Fibroblast of villous mesenchyme (primary cell): ENCODE measurements at regions not wholly inside any gene's neighbourhood (a gene's known extent, or its start where the extent isn't known, plus 50 kb on each side); places are given as distances from the start of the nearest gene placed in this dataset.
"Not testable (repeated sequence)": the region's sequence is repeated elsewhere in the genome, so short reads cannot be mapped to it uniquely, and the experiment has no call there.

ENCODE experiments used
- DNase-seq: peaks from one replicate; pipeline ENCODE4 v3.0.0-alpha.2; 2010; ENCODE audit warnings: low read depth
- H3K4me3 ChIP-seq: 2 replicates; pipeline ENCODE4 v1.5.1; 2011; ENCODE audit warnings: low read depth, mild to moderate bottlenecking, low read length
- TF ChIP-seq, protein P1 (sequence below): IDR thresholded peaks from 2 replicates; pipeline ENCODE4 v1.5.1; 2012; ENCODE audit warnings: low read depth, mild to moderate bottlenecking, low read length; ENCODE audit not compliant: insufficient read depth

GRCh38 chr4:26248647-26249046, 72.2 kb upstream of the RBPJ start:
- peak overlapping the region; percentile 32 for H3K4me3 ChIP-seq
- TF ChIP-seq, protein P1, sequence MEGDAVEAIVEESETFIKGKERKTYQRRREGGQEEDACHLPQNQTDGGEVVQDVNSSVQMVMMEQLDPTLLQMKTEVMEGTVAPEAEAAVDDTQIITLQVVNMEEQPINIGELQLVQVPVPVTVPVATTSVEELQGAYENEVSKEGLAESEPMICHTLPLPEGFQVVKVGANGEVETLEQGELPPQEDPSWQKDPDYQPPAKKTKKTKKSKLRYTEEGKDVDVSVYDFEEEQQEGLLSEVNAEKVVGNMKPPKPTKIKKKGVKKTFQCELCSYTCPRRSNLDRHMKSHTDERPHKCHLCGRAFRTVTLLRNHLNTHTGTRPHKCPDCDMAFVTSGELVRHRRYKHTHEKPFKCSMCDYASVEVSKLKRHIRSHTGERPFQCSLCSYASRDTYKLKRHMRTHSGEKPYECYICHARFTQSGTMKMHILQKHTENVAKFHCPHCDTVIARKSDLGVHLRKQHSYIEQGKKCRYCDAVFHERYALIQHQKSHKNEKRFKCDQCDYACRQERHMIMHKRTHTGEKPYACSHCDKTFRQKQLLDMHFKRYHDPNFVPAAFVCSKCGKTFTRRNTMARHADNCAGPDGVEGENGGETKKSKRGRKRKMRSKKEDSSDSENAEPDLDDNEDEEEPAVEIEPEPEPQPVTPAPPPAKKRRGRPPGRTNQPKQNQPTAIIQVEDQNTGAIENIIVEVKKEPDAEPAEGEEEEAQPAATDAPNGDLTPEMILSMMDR: no peak
- peak; percentile 87 for DNase-seq

- H3K4me3 ChIP-seq: no peak overlapping the region
- TF ChIP-seq, protein P1: no peak
- no peak for DNase-seq
Measured at GRCh38 chr4:26252349-26253025, 68.3 kb upstream of the RBPJ start.

DNA sequence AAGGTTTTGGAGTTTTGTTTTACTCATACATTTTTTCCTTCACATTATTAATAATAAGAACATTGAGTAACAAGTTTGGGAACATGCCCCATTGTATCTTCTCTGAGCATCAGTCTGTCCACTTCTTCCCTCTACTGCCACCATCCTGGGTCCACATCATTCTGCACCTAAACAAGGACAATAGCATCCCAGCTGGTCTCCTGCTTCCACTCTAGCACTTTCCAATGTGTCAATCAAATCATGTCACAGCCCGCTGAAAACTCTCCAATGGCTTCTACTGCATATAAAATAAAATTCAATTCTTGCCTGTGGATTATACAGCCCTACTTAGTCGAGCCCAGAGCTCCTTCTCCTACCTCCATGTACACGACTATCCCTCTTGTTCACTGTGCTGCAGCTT, 66.8 kb upstream of the RBPJ start:
- TF ChIP-seq, protein P1: no peak
- no peak for DNase-seq
- H3K4me3 ChIP-seq: no peak overlapping the region

GRCh38 chr4:26255989-26256388, 64.8 kb upstream of the RBPJ start:
- H3K4me3 ChIP-seq: no peak overlapping the region
- TF ChIP-seq, protein P1: no peak
- peak; percentile 68 for DNase-seq

DNA sequence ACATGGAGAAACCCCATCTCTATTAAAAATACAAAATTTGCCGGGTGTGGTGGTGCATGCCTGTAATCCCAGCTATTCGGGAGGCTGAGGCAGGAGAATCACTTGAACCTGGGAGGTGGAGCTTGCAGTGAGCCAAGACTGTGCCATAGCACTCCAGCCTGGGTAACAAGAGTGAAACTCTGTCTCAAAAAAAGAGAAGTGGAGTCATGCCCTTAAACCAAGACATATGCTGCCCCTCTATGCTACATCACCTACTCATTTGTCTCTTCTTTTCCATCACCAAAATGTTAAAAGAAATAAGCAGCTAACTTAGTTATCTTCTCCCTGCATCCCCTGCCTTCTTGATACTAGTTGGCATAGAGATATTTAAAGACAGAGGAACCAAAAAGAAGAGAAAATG, 63.4 kb upstream of the RBPJ start:
- not testable (repeated sequence) for H3K4me3 ChIP-seq, DNase-seq

DNA sequence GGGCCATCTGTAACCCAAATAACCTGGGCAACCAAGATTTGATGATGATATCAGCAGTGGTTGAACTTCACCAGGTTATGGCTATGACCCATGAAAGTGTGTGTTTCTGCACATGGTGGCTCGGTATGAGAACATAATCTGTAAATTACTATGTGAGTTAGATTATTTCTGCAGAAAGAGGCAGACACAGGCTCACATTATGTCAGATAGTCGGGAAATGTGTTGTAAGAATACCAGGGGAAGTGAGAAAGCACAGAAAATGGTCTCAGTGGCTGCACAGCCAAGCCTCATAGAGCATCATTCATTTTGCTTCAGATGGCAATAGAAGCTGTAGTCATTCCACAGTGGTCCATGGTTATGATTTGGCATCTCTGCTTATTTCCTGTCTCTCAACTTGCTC, 63.0 kb upstream of the RBPJ start:
- TF ChIP-seq, protein P1: no peak
- no peak overlapping the region for H3K4me3 ChIP-seq
- no peak for DNase-seq

DNA sequence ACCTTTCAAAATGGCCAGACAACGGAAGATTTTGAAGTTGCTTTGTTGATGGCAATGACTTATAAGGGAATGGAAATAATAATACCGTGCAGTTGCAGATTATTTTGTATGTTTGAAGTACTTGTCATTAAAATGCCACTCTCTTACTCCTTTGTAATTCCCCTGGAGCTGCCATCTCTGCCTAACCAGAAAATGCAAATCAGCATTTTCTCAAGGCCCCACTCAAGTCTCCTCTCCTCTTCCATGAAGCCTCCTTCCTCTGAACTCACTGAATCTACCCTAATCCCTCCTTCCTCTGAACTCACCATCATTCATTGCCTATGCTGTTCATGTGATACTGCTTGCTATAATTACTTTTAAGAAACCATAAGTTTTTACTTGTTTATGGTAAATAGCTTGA, 60.2 kb upstream of the RBPJ start:
- TF ChIP-seq, protein P1: no peak
- no peak for DNase-seq
- no peak overlapping the region for H3K4me3 ChIP-seq
